ENCODE measurements at regions not wholly inside any gene's neighbourhood (a gene's known extent, or its start where the extent isn't known, plus 50 kb on each side); places are given as distances from the start of the nearest gene placed in this dataset.

GRCh38 chr16:86980644-86981043 lies 336.5 kb downstream of the C16orf95 start:
- TF ChIP-seq CTCF (IDR thresholded peaks at IDR 0.05; ENCODE audit: low read depth, low read length) (no peak), EZH2phosphoT487 (IDR thresholded peaks at IDR 0.05; ENCODE audit: low read depth) (no peak)
